ENCODE measurements at regions not wholly inside any gene's neighbourhood (a gene's known extent, or its start where the extent isn't known, plus 50 kb on each side); places are given as distances from the start of the nearest gene placed in this dataset.

DNA sequence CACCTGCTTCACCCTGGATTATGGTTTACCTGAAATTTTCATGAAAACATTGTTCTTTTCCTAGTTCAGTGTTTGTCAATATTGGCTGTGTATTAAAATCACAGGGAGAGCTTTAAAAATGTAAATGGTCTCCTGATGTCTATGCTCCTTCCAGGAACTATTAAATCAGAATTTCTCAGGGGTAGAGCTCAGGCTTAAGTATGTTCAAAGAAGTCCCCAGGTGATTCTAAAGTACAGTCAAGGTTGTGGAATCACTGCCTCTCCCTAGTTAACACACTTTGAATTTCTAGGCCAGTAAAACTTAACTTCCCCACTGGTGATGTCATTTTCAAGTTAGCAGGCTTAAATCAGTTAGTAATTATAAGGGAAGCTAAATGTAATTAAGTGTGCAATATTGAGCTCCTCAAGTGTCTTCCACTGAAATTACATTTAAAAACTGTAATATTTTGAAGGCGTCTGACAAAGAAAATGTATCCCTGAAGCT, 150.3 kb upstream of the SLC28A3 start:
- TF ChIP-seq, protein P1, sequence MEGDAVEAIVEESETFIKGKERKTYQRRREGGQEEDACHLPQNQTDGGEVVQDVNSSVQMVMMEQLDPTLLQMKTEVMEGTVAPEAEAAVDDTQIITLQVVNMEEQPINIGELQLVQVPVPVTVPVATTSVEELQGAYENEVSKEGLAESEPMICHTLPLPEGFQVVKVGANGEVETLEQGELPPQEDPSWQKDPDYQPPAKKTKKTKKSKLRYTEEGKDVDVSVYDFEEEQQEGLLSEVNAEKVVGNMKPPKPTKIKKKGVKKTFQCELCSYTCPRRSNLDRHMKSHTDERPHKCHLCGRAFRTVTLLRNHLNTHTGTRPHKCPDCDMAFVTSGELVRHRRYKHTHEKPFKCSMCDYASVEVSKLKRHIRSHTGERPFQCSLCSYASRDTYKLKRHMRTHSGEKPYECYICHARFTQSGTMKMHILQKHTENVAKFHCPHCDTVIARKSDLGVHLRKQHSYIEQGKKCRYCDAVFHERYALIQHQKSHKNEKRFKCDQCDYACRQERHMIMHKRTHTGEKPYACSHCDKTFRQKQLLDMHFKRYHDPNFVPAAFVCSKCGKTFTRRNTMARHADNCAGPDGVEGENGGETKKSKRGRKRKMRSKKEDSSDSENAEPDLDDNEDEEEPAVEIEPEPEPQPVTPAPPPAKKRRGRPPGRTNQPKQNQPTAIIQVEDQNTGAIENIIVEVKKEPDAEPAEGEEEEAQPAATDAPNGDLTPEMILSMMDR (conservative IDR thresholded peaks at IDR 0.05 in 1 of 2, IDR thresholded peaks at IDR 0.05 in 1 of 2; ENCODE audit: low read depth in 1 of 2, low read length in 2 of 2) = no peak
- TF ChIP-seq EZH2 (IDR thresholded peaks at IDR 0.05; ENCODE audit: low read length, missing control alignments) = no peak

Data from fibroblast of lung (primary cell).